VCaP (cell line): ENCODE measurements at regions not wholly inside any gene's neighbourhood (a gene's known extent, or its start where the extent isn't known, plus 50 kb on each side); places are given as distances from the start of the nearest gene placed in this dataset.

Experiments used
- H3K27ac ChIP-seq: fragments of 450-650 bp; 2 replicates; pipeline ENCODE4 v1.5.1; 2017
- TF ChIP-seq, protein P1 (sequence below): fragments of 450-650 bp; conservative IDR thresholded peaks from 2 replicates; pipeline ENCODE4 v1.5.1; 2017; ENCODE audit warnings: mild to moderate bottlenecking, moderate library complexity

DNA sequence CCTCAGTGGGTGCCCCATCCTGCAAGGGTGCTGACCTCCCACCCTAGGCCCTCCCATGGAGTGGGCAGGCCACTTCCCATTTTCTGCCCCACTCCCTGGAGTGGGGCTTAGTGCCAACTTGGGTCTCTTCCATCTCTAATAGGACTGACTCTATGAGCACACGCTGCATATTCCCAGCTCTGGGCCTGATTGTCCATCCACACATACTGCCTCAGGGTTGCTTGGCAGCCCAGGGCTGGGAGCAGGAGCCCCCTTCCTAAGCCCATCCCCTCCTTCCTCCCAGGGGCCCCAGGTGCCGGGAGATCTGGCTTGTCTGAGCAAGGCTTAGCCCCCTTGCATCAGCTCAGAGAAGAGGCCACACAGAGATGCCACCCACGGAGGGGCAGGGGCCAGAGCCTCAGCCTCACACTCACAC is 55.1 kb downstream of the PJA1 start:
- H3K27ac ChIP-seq = peak overlapping the region; percentile 87
- TF ChIP-seq, protein P1, sequence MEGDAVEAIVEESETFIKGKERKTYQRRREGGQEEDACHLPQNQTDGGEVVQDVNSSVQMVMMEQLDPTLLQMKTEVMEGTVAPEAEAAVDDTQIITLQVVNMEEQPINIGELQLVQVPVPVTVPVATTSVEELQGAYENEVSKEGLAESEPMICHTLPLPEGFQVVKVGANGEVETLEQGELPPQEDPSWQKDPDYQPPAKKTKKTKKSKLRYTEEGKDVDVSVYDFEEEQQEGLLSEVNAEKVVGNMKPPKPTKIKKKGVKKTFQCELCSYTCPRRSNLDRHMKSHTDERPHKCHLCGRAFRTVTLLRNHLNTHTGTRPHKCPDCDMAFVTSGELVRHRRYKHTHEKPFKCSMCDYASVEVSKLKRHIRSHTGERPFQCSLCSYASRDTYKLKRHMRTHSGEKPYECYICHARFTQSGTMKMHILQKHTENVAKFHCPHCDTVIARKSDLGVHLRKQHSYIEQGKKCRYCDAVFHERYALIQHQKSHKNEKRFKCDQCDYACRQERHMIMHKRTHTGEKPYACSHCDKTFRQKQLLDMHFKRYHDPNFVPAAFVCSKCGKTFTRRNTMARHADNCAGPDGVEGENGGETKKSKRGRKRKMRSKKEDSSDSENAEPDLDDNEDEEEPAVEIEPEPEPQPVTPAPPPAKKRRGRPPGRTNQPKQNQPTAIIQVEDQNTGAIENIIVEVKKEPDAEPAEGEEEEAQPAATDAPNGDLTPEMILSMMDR = no peak

DNA sequence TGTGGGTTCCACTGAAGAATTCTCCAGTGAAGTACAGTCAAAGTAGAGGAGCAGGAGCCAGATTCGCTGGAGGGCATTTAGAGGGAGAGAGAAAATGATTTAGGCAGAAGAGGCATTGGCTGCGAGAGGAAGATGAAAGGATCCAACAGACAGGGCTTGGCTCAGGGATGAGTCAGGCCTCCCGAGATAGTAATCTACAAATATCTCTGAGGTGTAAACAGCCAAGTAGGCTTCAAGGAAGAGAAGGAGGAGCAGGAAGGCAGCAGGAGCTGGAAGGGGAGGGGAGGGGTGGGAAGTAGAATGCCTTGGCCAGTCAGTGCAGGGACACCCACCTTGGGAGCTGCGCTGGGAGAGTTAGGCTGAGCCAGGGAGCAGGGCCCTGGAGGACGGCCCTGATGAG is 55.5 kb downstream of the PJA1 start:
- H3K27ac ChIP-seq = peak overlapping the region; percentile 87
- TF ChIP-seq, protein P1 = no peak

DNA sequence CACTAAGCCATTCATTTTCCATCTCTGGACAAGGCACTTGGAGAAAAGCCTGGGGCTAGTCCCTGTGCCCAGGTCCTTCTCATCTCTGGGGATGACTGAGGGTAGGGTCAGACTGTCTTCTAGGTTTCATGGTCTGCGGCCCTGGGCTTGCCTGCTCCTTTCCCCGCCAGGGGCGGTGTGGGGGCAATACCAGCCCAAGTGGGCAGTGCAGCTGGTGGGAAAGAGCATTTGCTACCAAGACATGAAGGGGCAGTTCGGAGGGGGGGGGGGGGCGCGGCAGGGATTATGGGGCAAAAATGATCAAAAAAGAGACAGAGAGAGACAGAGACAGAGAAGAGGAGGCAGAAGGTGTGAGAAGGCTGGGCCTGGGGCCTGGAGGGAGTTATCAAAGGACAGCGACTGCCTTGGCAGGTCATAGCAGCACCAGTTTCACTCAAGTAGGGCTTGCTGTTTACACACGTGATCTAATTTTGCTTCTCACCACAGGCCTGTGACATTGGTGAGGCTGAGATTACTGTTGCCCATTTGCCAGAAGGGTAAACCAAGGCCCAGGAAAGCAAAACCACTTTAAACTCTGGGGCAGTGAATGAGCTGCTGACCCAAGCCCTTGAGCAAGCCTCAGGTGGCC is 56.1 kb downstream of the PJA1 start:
- H3K27ac ChIP-seq = peak overlapping the region; percentile 87
- TF ChIP-seq, protein P1 = no peak

DNA sequence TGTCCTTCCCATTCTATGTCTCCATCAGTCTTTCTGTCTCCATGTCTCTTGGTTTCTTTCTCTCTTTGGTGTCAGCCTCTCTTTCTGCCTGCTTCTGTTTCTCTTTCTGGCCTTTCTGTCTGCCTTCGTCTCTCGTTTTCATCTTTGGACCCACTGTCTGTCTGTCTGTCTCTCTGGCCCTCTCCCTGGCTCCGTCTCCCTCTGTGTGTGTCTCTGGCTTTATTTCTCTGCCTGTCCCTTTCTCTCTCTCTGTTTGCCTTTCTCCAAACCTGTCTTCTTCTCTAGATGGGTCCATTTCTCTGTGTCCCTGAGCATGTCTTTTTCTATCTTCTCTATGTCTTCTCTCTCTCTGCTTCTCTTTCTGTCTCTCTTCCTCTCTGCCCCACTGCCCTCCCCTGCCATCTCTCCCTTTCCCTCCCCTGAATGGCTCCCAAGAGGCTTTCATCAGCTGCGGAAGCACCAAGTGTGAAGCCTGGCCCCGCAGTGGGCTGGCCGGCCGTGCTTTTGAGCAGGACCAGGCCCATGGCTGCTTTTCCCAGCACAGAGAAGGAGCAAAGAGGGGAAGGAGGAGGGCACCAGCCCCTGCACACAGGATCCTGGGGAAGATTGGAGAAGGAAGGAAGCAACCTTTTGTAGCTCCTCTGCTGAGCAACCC is 57.4 kb downstream of the PJA1 start:
- no peak overlapping the region for H3K27ac ChIP-seq
- TF ChIP-seq, protein P1 = no peak

DNA sequence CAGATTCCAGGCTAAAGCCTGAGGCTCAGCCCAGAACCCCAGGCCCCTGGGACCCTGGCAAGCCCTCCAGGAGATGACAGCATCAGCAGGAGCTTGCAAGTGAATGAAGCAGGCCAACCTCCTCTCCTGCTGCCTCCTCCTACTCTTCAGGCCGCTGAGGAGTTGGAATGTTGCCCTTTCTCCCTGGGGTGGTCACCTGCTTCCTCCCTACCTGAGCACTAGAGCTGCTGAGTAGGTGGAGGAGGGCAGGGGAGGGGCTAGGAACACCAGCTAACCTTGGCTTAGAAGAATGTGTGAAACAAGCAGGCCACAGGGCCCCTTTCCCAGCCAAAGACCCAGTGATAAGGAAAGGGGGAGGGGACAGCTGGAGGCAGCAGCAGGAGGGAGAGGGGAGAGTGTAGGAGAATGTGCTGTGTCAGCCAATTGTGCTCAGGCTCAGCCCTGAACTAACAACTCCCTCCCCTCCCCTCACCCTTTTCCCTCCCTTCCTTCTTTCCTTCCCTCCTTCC is 58.0 kb downstream of the PJA1 start:
- TF ChIP-seq, protein P1 = no peak
- no peak overlapping the region for H3K27ac ChIP-seq

DNA sequence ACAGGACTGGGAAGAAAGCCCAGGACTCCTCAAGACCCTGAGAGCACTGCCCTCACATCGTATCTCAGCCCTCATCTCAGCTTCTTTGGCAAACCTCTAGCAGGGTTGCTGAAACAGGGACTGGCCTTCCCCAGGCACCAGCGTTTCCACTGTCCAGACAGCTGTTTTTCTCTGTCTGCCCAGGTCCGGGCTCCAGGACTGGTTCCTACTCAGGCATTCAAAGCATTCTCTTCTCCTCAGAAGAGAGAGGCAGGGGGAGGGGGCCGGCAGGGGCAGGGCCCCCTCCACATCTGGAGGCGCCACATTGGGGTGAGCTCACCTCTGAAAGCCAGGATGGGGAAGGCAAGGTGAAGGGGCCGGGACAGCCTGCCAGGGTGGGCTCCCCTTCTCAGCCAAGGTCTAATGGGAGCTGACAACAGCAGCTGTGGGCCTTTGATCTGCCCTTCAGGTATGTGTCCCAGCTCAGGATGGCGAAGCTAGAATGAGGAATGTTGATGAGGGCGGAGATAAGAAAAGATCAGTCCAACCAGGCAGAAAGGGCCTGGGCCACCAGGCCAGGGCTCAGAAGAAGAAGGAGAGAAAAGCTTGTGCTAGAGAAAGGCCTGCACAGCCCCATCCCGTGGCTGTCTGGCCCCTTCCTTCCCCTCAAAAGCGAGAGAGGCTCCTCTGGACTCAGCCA is 60.4 kb downstream of the PJA1 start:
- no peak overlapping the region for H3K27ac ChIP-seq
- TF ChIP-seq, protein P1 = no peak

DNA sequence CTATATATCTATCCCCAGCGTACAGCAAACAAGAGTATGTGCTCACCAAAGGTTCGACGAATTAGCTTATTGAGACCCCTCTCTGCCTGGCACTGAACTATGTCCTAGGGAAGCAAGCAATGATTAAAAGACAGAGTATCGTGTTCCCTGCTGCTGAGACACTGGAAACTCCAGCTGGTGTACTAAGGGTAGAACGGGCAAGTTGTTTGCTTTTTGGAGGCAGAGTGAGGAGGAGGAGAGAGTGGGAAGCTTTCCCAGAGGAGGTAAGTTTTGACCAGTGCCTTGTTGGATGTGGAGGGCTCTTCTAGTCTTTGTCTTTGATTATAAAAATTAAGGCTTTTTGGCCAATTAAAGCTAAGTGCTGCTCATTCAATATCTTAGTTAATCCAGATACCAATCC is 61.7 kb downstream of the PJA1 start:
- TF ChIP-seq, protein P1 = no peak
- no peak overlapping the region for H3K27ac ChIP-seq
